Type B pancreatic cell (in vitro differentiated cells): ENCODE measurements at regions not wholly inside any gene's neighbourhood (a gene's known extent, or its start where the extent isn't known, plus 50 kb on each side); places are given as distances from the start of the nearest gene placed in this dataset.

ENCODE experiments used
- DNase-seq: peaks from one replicate; pipeline ENCODE4 v3.0.0; 2021; ENCODE audit warnings: mixed read lengths; ENCODE audit not compliant: unreplicated experiment; ENCODE audit errors: extremely low spot score
- H3K27ac Mint-ChIP-seq: 2 replicates; pipeline ENCODE4 v1.8.0; 2021; ENCODE audit warnings: mild to moderate bottlenecking, mixed read lengths
- H3K27me3 Mint-ChIP-seq: 2 replicates; pipeline ENCODE4 v1.8.0; 2021; ENCODE audit warnings: mixed read lengths
- H3K36me3 Mint-ChIP-seq: 2 replicates; pipeline ENCODE4 v1.8.0; 2021; ENCODE audit warnings: mixed read lengths
- H3K4me1 Mint-ChIP-seq: one replicate; pipeline ENCODE4 v1.8.0; 2021; ENCODE audit warnings: mixed read lengths; ENCODE audit not compliant: unreplicated experiment
- H3K4me3 Mint-ChIP-seq: 2 replicates; pipeline ENCODE4 v1.8.0; 2021; ENCODE audit warnings: mild to moderate bottlenecking, mixed read lengths
- H3K9me3 Mint-ChIP-seq: 2 replicates; pipeline ENCODE4 v1.8.0; 2021; ENCODE audit warnings: mixed read lengths
- TF ChIP-seq, protein P1 (sequence below): fragments of 200-600 bp; sonication (generic); conservative IDR thresholded peaks from 2 replicates; pipeline ENCODE4 v1.5.0; 2021; ENCODE audit warnings: antibody characterized with exemption, mild to moderate bottlenecking

DNA sequence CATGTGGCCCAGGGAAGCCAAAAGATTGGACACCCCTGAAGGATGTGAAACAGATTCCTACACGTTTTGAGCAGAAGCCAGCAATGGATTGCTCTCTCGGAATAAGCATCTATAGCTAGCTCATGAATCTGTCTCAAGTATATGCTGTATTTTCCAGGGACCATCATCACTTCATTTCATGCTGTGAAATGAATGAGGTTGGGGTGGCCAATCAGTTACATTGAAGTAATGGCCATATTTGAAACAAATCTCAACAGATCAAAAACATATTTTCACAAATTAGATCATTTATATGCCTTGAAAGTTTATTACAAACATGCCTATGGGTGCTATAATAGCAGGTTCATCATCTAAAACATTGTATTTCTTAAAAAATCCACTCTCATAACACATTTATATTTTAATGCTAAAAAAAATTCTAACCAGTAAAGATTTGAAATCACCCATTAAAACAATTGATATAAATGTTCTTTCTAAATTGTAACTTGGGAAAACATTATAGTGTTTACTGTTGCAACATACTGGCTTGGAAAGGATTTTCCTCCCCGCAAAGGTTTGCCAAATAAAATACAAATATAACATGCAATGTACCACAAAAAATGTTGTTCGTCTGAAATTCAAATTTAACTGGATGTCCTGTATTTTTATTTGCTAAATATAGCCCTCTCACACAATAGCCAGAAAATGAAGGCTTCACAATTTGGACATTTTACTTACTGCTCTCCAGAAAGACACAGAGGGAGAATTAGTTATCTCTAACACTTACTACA is 743.6 kb downstream of the KCNJ2 start:
- TF ChIP-seq, protein P1, sequence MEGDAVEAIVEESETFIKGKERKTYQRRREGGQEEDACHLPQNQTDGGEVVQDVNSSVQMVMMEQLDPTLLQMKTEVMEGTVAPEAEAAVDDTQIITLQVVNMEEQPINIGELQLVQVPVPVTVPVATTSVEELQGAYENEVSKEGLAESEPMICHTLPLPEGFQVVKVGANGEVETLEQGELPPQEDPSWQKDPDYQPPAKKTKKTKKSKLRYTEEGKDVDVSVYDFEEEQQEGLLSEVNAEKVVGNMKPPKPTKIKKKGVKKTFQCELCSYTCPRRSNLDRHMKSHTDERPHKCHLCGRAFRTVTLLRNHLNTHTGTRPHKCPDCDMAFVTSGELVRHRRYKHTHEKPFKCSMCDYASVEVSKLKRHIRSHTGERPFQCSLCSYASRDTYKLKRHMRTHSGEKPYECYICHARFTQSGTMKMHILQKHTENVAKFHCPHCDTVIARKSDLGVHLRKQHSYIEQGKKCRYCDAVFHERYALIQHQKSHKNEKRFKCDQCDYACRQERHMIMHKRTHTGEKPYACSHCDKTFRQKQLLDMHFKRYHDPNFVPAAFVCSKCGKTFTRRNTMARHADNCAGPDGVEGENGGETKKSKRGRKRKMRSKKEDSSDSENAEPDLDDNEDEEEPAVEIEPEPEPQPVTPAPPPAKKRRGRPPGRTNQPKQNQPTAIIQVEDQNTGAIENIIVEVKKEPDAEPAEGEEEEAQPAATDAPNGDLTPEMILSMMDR, result no peak
- Mint-ChIP-seq H3K27me3 (no peaks in the 10 kb centered on the region), H3K4me3 (no peak overlapping the region), H3K36me3 (no peaks in the 10 kb centered on the region), H3K4me1 (no peaks in the 10 kb centered on the region), H3K9me3 (peaks cover 12% of the 10 kb centered on the region), H3K27ac (no peak overlapping the region)
- DNase-seq, result no peak

DNA sequence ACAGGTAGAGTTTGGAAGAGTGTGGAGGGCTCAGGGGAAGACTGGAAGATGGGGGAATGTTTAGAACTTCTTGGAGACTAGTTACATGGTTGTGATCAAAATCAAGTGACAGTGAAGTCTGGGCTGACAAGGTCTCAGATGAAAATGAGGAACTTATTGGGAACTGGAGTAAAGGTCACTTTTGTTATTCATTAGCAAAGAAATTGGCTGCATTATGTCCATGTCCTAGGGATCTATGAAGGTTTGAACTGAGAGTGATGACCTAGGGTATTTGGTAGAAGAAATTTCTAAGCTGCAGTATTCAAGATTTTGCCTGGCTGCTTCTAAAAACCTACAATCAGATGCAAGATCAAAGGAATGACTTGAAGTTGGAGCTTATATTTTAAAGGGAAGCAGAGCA is 747.1 kb downstream of the KCNJ2 start:
- peaks cover 12% of the 10 kb centered on the region for H3K9me3 Mint-ChIP-seq
- no peaks in the 10 kb centered on the region for H3K27me3 Mint-ChIP-seq
- no peak for DNase-seq
- no peaks in the 10 kb centered on the region for H3K4me1 Mint-ChIP-seq
- no peaks in the 10 kb centered on the region for H3K36me3 Mint-ChIP-seq
- no peak overlapping the region for H3K4me3 Mint-ChIP-seq
- TF ChIP-seq, protein P1, result no peak
- H3K27ac Mint-ChIP-seq, result no peak overlapping the region

DNA sequence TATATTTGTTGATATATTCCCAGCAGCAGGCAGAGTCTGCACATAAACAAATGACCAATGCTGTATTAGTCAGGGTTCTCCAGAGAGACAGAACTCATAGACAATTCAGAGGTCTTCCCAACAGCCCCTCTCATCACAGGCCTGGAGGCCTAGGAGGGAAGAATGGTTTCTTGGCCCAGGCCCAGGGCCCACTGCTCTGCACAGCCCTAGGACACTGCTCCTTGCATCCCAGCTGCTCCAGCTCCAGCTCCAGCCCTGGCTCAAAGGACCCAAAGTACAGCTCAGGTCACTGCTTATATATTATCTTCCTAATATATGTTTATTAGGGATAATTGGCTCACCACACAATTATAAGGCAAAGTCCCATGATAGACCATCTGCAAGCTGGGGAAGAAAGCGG is 749.9 kb downstream of the KCNJ2 start:
- Mint-ChIP-seq H3K27me3 (no peaks in the 10 kb centered on the region), H3K9me3 (peaks cover 12% of the 10 kb centered on the region), H3K27ac (no peak overlapping the region), H3K36me3 (no peaks in the 10 kb centered on the region), H3K4me3 (no peak overlapping the region), H3K4me1 (no peaks in the 10 kb centered on the region)
- TF ChIP-seq, protein P1, result no peak
- DNase-seq, result no peak

DNA sequence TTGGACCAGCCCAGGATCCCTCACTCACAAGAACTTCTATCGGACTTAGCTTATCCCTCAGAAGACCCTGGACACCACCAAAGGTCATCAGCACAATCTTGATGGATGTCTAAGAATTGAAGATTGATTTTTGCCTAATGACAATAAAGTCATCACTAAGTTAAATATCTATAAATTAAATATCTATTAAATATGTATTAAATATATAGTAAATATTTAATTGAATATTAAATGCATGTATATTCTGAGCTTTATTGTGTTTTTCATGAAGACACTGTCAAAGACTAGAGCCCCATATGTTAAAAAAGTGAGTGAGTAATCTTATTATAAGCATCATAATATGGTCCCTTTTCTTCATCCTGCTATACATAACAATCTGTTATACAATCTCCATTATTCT is 751.1 kb downstream of the KCNJ2 start:
- Mint-ChIP-seq H3K4me1 (no peaks in the 10 kb centered on the region), H3K27me3 (no peaks in the 10 kb centered on the region), H3K9me3 (peaks cover 12% of the 10 kb centered on the region), H3K36me3 (no peaks in the 10 kb centered on the region), H3K4me3 (no peak overlapping the region), H3K27ac (no peak overlapping the region)
- TF ChIP-seq, protein P1, result no peak
- DNase-seq, result no peak

DNA sequence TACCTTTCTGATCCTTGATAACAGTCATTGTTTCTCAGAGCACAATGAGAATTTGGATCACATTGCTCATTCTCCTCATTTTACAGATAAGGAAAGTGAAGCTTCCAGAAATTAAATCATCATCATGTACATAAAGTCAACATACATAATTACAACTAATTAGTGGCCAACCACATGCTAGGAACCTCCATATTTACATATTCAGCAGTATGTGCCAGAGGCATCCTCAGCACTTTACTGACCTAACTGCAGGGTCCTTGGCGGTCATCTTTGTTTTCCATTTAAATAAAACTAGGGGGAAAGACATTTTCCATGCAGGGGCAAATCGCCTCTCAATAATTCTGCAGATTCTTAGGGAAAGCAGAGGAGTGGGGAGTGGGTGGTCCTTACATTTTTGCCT is 752.9 kb downstream of the KCNJ2 start:
- no peak for DNase-seq
- H3K9me3 Mint-ChIP-seq, result no peaks in the 10 kb centered on the region
- H3K27me3 Mint-ChIP-seq, result no peaks in the 10 kb centered on the region
- H3K27ac Mint-ChIP-seq, result no peak overlapping the region
- TF ChIP-seq, protein P1, result no peak
- H3K36me3 Mint-ChIP-seq, result no peaks in the 10 kb centered on the region
- H3K4me3 Mint-ChIP-seq, result no peak overlapping the region
- H3K4me1 Mint-ChIP-seq, result no peaks in the 10 kb centered on the region
